ENCODE measurements at regions not wholly inside any gene's neighbourhood (a gene's known extent, or its start where the extent isn't known, plus 50 kb on each side); places are given as distances from the start of the nearest gene placed in this dataset.

DNA sequence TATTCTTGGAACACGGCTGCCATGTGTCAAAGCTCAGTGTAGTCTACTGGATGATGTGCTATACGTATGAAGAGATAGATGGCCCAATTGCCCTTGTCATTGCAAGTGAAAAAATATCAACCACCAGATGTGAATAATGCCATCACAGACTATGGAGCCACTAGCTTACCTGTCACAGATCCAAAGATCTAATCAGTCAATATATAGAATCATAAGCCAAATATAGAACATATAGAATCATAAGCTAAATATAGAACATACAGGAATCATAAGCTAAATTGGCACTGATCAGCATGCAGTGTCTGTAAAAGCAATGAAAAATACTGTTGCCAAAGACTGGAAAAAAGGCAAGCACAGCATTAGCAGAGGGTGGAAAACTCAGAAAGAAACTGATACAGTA is 1656.9 kb upstream of the RAG2 start:
- no peak for DNase-seq

DNA sequence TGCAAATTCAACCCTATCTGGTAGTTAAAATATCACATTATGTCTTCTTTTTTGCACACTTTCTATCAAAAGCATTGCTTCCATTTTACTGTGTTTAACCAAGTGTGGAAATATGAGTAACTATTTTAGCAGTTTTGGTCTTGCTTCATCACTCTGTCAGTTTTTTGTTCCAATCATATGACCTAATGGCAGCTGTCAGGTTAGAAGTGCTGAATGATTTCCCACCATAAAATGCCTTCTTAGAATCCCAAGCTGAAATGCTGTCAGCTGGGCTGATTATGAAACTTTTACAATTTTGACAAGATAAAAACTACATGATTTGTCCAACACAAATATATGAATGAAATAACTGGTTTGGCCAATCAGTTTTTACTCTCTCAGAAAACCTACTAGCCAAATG is 1654.6 kb upstream of the RAG2 start:
- DNase-seq = no peak

DNA sequence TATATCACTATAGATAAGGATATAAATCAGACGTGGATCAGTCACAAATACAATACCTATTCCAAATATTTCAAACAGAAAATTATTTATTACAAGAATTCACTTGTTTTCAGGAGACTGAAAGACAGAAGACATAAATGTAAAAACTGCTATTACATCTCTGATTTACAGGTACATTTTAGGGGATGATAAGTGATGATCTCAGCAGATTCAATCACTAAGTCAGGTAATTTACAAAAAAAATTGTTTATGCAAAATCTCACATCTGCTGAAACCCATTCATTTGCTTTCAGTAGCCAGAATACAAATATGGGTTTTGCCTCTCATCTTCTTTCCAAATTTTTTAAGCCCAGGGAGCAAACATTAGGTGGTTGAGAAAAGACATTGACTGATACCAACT is 1648.4 kb upstream of the RAG2 start:
- DNase-seq = no peak

DNA sequence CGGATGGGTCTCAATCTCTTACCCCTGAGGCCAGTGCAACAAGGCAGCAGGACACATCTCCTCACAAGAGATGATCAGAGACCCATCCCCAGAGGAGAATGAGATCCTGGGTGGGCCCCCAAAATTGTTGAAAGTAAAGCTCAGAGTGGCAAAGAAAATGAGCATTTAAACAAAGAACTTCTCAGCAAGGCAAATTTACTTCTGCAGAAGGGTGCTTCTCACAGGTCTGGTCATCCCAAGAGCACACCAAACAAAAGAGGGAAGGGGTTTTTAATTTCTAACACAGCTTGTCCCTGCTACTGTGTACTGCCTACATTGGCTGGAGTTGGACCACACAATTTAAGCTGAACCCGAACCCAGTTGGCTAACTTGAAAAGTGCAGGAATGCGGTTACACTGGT is 1628.6 kb upstream of the RAG2 start:
- no peak for DNase-seq

DNA sequence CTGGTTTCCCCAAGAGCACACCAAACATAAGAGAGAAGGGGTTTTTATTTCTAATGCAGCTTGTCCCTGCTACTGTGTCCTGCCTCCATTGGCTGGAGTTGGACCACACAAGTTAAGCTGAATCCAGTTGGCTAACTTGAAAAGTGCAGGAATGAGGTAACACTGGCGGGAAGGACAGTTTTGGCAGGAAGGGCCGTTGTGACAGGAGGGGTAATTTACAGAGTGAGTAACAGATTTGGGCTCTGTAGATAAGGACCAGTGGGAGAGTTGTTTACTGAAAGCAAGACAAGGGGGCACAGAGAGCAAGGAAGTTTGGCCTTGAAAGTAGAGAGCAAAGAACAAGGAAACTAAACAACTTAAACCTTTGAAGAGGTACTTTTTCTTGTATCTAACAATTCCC is 1623.3 kb upstream of the RAG2 start:
- no peak for DNase-seq

DNA sequence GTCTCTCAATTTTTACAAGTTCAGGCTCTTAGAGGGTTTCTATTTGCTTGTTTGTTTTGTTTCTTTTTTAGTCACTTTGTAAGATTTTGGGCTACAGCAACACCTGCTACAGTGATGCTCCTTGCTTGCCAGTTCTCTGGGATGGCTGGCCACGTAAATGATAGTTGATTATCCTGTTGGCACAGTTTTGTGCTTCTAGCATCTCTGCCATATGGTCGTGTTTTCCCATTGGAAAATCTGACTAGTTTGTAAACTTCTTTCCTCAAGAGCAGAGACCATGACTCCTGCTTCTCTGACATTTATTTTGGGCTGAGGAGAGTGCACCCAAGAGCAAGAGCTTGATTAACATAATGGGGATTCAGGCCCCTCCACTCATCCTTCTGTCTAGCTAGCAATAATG is 1621.6 kb upstream of the RAG2 start:
- no peak for DNase-seq

DNA sequence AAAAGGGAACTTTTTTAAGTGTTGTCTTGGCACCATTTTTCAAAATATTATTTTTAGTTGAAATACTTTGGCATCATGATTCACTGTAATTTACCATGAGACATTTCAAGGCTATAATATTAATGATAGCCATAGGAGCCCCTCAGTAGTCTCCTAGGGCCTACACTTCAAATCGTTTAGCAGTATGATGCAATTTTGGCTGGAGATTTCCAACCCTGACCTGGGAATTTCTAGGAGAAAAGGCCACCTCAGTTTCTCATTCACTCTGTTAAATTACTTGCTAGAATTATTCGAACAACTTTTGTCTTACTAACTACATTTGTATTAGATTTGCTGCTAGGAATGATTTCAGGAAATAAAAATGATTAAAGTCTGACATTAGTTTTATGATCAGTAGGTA is 1610.9 kb upstream of the RAG2 start:
- DNase-seq = no peak

DNA sequence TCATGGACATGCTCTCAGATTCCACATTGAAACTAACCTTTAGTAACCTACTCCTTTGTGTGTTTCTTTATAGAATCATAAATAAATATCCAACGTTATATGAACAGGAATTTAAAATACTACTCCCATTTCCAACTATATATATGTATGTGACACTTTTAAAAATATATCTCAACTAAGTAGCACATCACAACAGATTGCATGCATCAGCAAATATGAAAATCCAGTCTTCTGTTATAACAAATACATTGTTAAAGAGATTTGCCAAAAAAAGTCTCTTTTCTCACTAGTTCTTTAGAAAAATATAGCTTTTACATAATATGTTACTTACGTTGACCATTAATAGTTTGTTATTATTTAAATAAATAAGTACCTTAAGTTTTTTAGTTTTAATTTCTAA is 1608.6 kb upstream of the RAG2 start:
- DNase-seq = no peak

DNA sequence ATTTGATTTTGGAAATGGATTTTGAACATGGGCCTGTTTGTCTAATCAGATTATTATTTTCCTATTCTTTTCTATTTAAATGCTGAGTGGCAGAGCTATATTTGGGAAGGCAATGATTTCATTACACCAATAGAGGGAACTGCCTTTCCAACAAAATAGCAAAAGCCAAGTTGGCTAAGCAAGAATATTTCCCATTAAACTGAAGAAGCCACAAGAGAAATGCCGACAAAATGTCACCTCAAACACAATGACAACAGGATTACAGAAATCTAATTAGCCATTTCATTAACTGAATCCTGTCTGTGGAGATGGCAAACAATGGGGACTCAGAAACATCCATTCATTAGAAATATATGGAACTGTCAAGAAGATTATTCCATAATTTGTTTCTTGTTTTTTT is 1593.1 kb upstream of the RAG2 start:
- DNase-seq = no peak

DNA sequence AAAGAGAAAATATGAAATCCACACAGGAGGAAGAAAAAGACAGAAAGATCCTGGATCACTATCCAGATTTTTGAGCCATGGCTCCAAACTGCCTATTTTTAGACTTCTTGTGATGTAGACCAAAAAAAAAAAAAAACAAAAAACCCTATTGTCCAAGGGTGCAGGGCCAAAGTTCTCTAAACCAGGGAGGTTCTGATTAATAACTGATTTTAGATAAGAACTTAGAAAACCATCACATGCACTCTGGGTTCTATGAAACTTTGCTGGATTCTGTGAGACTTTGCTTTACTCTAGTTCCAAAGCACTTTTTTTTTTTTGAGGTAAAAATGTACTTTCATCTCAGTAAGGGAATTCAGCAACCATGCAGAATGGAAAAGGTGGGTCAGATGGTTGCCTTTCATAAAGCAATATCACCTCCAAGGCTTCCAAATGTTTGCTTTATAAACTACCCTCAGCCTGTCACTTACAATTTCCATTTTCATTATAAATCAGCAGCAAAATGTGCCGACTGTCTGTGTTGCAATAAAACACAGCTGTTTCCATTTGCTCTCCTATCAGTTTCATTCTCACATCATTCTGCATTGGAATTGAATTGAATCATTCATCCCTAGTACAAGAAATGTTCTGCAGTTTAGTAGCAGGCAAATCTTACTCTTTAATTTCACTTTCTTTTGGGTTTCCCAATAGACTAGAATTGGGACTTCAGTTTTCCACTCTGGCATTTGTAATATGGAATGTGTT is 1584.3 kb upstream of the RAG2 start:
- DNase-seq = peak in 1 of 2 donors; percentile 3

DNA sequence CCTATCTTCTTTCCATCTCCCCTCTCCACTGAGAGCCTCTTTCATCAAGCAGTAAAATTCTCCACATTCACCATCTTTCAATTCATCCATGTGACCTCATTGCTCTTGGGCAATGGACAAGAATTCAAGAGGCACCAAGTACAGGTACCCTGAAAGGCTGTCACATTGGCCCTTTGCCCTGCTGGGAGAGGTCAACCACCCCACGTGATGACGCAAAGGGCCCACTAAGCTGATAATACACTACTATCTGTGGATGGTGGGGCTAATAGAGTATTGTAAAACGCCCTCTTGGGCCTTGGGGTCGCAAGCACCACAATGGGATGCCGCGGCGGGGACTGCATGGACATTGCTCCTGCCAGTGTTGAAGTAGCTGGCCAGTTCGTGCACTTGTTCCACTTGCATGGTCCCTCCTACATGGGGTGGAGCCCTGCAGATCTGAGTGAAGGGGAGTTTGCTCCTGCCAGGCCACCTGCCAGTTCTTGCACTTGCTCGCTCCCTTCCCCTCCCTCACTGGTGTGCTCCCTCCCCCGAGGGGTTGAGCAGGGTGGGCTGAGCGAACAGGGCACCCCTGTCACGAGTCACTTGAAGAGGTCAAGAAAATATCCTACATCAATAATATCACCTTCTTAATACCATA is 1578.8 kb upstream of the RAG2 start:
- no peak for DNase-seq

DNA sequence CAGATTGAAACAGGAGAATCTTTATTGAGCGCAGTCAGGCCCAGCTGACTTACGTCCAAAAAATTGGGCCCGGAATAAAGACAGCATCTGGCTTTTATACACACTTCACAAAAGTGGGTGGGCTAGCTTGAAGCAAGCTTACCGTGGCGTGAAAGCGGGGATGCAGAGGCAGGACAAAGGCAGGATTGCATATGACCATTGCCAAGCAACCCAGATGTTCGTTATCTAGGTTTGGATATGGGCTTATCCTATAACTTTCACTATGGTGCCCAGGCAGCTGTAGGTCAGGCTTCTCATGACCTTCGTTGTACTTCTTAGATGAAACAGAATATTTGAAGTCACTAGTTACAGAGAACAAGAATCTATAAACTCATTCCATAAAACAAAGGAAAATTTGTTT is 1575.6 kb upstream of the RAG2 start:
- DNase-seq = no peak

DNA sequence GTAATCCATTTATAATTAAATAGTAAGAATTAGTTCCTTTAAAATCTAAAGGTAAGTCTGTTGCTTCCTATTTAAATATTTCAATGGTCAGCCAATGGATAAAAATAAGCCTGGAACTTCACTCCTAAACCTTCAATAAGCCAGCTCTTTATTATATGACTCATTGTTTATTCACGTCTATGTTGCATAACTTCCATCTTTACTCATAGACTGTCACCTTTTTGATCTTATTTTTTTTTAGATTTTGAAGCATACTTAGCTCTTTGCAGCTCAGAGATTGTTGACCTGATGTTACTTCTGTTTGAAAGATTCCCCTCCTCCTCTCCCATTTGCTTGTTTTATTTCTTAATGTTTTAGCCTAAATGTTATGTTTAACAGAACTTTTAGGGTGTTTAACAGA is 1571.2 kb upstream of the RAG2 start:
- no peak for DNase-seq

DNA sequence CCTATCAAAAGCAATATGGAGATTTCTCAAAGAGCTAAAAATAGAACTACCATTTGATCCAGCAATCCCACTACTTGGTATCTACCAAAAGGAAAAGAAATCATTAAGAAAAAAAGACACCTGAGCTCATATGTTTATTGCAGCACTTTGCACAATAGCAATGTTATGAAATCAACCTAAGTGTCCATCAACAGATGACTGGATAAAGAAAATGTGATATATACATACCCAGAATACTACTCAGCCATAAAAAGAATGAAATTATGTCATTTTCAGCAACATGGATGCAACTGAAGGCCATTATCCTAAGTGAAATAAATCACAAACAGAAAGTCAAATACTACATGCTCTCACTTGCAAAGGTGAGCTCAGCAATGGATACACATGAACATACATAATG is 1565.5 kb upstream of the RAG2 start:
- DNase-seq = no peak

DNA sequence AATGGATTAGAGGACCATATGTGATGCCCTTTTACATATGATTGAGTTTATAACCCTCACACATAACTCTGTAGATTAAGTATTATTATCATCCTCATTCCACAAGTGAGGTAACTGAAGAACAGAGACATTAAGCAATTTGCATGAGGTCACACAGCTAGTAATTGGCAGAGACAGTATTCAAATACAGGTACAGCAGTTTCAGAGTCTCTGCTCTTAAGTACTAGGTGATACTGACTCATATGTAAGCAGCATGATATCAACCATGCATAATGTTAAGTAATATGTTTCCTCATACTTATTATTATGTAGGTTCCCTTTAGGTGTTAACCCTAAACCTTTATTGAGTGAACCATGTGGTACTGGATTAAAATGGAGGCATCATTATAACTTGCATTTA is 1562.4 kb upstream of the RAG2 start:
- no peak for DNase-seq

DNA sequence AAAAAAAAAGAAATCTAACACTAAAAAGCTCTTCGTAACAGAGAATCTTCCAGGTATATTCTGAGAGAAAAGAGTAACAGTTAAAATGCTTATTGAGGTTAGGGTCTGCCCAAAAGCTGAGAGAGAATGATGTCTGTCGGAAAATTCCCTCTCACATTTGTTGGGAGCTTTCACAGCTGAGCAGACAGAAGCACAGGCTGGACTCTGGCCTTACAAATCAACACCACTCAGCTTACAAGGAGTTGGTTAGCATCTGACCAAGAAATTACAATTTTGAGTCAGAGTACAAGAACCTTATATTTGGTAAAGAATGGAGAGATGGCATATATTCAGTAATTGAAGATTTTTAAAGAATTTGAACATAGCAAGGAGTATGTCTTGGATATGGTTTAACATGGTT is 1561.0 kb upstream of the RAG2 start:
- no peak for DNase-seq

DNA sequence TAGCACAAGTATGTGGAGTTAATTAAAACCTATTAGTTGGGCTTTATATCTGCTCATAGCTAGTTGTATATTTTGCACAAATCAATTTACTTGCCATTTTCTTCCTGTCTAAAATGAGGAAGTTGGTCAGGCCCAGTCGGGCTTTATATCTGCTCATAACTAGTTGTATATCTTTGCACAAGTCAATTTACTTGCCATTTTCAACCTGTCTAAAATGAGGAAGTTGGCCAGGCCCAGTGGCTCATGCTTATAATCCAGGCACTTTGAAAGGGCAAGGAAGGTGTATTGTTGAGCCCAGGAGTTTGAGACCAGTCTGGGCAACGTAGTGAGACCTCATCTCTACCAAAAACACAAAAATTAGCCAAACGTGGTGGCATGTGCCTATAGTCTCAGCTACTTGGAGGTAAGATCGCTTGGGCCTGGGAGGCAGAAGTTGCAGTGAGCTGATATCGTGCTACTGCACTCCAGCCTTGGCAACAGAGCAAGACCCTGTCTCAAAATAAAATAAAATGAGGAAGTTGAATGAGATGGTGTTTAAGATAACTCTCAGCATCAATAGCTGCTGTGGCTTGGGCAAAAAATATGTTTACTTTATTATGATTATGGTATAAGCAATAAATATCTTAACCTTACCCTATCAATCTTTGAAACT is 1558.6 kb upstream of the RAG2 start:
- no peak for DNase-seq

DNA sequence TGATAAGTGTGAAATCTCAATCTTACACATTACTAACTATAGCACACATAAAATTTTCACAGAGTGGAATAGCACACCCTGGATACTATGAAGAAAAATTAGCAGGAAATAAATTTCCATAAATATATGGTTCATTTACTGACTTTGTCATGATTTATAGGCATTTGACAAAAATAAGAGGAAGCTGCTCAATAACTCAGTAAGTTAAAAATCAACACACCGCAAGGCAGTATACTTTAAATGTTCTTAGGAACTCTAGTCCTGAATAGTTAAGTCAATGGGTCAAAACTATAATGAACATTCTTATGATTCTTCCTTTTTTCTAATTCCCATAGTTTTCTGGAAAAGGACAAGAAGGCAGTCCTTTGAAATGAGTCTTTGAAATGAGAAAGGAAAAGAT is 1557.8 kb upstream of the RAG2 start:
- DNase-seq = no peak

DNA sequence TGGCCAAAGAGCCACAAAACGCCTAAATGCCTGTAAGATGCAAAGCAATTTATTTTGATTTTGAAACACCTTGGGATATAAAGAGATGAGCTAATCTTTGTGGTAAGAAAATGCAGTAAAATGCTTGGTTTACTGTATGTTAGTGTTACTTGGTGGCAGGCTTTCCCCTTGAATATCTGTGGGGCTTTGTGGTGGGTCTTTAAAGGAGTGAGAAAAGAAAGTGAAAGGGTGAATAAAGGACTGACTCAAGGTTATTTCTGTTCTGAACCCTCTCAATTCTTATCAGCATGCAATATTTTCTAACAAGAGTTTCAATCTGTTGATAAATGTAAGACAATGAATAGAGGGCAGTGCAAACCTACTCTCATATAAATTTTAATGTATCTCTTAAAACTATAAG is 1555.9 kb upstream of the RAG2 start:
- DNase-seq = no peak

DNA sequence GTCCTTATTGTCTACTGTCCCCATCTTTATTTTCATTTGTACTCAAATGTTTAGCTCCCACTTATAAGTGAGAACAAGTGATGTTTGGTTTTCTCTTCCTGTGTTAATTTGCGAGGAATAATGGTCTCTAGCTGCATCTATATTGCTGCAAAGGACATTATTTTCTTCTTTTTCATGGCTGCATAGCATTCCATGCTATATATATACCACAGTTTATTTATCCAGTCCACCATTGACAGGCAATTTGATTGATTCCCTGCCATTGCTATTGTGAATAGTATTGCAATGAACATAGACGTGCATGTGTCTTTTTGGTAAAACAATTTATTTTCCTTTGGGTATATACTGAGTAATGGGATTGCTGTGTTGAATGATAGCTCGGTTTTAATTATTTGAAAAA is 1545.8 kb upstream of the RAG2 start:
- no peak for DNase-seq

DNA sequence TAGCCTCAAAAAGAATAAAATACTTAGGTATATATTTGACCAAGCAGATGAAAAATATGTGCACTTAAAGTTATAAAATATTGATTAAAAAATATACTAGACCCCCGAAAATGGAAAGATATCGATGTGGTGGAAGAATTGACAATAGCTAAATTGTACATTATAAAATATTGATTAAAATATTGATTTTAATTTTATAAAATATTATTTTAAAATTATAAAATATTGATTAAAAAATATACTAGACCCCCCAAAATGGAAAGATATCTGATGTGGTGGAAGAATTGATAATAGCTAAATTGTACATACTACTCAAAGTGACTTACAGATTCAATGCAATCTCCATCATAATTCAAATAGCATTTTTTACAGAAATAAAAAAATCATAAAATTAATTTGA is 1540.9 kb upstream of the RAG2 start:
- DNase-seq = no peak

DNA sequence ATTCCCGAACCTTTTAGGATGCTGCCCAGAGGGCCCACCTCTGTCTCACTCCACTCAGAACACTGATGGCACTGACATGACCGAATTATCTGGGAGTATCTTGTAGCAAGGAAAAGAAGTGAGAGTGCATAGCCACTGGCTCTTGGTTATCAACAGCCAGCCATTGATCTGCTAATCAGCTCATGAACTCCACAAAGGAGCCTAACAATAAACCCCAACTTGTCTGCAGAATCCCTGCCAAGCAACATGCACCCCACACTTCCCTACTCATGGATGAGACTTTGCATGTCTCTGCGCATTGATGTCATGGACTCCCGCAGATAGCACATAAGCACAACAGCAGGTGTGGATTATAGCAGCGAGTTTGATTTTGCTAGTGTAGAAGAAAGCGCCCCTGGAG is 1538.9 kb upstream of the RAG2 start:
- no peak for DNase-seq

DNA sequence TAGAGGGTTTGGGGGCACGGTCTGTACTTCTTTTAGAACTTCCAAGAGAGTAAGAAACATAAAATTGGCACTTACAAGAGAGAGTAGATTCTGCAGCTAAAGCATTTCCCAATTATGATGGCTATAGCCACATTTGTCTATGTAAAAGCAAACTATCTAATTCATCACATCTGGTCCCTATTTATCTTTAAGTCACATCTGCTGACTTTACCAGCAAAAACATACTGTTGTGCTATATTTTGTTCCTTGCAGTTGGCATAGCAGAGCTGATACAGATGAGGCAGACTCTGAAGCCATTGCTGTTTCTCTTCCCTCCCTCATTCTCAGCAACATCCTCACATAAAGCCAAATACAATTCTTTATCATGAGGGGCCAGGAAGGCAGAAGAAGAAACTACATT is 1533.5 kb upstream of the RAG2 start:
- no peak for DNase-seq

DNA sequence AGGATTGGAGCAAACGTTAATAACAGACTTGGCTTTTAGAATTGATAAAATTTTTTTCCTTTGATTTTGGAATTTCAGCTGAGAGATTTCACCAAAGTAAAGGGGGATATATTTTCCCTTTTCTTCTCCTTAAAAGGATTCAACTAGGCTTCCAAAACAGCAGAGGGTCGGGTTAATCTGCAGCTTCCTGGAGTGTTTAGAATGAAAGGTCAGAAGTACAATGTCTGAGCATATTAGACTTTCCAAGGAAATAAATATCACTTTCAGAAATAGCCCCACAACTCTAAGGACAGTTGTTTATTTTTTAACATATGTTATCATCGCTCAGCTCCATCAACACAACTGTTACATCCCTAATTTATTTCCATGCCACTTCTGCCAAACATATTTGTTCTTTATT is 1532.9 kb upstream of the RAG2 start:
- no peak for DNase-seq

DNA sequence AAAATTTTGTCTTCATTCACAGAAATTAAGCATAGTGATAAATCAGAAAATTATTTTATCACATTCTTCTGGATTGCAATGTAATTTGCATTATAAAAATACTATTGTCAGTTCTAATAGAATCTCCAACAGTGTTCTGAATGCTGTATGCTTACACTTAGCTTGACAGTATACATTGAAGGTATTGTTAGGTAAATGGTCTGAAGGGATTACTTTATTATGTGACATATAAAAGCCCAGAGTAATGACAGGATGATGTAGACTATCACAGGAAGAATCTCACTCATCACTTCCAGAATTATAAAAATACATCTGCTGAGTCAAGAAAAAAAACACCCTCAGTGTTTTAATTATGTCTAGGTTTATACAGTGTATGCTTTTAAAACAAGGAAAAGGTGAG is 1532.5 kb upstream of the RAG2 start:
- DNase-seq = no peak
